GM19239 (cell line): ENCODE measurements at regions not wholly inside any gene's neighbourhood (a gene's known extent, or its start where the extent isn't known, plus 50 kb on each side); places are given as distances from the start of the nearest gene placed in this dataset.

ENCODE experiments used
- DNase-seq: peaks from one replicate; pipeline ENCODE4 v3.0.0; 2011; ENCODE audit warnings: low spot score; ENCODE audit not compliant: insufficient read length
- FAIRE-seq: peaks from 2 replicates; lab custom pipeline; 2011; peaks lifted over from hg19 to GRCh38; lab: Jason Lieb, UNC

DNA sequence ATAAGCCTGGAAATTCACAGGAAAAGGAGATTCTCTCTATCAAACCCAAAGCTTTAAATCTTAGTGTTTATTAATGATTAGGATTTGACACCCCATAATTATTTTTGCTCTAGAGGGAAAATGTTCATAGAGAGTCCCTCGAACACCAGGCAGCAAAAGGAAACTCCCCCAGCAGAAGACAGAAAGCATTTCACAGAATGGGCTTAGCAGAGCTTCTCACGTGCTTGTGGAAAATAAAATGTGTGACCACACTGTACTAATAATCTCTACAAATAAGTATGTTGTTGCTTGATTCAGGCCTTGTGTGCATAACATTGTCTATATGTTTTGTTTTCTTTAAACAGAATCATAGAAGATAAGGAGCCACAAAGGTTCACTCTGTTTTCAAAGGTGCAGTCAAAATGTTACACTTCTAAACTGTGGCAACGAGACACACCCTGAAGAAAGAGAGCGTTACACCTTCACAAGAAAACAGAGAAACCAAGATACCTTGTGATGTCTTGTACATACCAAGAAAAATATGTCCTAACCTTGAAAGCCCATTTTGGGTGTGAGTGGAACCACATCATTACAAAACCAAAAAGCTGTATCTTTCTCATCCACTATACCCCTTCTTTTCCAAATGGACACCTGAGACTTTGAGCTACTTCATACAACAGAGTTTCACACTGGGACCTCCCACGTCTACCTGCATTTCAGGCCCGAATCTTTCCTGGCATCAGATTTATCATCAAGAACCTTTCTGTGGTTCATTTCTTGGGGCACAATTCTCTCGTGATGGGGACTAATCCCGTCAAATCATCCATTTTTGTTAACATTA is 282.5 kb downstream of the ETS1 start:
- FAIRE-seq (peak; percentile 67), DNase-seq (no peak)

DNA sequence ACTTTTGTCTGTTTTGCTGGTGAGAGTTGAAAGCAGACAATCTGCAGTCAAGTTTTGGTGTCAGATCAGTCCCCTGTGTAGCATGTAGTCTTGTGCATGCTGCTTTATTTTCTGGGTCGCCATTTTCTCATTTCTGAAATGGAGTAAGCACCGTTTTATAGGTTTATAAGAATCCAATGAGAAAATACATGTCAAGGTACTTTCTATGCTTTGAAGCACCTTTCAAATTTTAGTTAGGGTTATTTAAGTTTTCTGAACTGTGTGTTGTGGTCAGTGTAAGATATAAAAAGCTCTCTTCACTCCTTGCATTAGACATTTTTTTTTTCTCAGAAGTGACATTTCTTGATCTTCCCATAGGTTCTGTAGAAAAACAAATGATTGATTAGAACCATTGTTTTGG is 283.2 kb downstream of the ETS1 start:
- peak; percentile 60 for FAIRE-seq
- no peak for DNase-seq

DNA sequence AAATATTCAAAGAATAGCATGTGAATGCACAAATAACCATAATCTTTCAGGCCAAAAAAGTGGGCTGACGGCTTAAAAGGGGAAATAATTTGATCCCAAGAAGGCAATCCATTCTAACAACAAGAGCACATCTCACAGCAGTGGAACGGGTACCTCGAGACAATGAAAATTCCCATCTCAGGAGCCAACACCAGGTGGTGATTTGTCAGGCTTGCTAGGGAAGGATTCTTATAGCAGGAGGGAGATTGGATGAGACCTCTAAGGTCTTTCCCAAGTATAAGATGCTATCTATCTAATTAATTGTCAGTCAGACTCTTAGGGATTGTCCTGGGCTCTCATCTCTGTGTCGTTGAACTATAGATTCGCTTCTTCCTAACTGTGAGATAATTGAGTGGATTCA is 284.0 kb downstream of the ETS1 start:
- peak; percentile 69 for FAIRE-seq
- no peak for DNase-seq

DNA sequence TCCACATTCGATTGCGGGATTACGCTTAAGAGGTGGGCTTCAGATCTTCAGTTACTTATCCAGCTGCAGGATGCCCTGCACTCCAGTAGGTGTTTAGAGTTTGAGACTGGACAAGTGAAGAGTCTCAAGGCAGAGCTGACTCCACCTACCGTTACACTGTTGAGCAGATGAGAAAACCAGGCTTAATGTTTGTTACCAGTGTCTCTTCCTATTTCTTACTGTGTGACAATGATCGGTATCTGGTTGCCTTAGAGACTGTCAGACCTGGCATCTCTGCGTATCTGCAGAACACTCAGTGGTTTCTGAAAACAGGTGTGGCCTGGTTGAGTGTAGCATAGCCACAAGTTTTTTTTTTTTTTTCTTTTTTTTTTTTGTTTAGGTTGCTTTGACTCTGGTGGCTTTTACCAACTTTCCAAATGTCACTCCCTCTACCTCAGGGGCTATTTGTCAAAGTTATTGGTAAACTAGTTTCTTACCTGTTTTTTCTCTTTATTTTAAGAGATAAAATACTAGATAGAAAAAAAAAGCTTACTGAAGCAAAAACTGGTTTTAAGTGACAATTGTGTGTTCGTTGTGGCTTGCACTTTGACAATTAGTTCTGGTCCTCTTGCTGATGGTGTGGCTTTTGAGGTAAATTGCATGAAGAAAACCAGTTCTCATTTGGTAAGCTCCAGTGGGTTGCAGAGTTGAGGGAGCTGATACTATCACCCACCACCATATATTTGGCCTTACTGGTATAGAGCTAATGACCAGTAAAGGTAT is 284.8 kb downstream of the ETS1 start:
- no peak for DNase-seq
- FAIRE-seq = peak; percentile 89

DNA sequence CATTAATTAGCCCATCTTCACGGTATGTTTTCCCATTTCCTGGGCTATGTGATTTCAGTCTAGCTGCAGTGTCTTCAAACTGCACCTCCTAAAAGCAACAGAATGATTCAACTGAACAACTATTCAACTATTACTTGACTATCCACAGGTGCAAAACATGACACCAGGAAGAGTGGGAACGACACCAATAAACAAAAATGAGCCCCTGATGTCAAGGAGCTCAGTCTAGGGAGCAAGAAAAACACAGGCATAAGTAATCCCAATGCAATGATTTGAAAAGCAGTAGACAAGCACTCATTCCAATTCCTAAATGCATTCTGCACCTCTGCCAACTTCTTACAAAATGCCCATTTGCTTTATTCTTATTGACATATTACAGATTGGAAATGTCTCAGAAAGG is 285.6 kb downstream of the ETS1 start:
- peak; percentile 26 for FAIRE-seq

DNA sequence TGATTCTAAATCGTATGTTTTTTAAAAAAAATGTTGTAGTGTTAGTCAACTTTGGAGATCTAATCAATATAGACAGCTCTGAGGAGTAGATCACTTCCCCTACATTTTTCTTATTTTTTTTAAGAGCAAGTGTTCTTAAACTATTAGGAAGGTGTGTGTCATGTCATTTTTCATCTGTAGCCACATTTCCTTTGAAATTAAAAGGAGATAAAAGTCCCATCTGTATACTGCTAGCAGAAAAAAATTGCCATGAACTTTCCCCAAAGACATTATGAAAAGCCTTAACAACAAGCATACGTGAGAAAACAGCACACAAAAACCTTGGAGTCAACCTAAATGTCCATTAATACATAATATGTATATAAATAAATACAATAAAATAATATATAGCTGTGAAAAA is 286.6 kb downstream of the ETS1 start:
- FAIRE-seq (no peak), DNase-seq (no peak)

More for the DNA sequence above, 285.6 kb downstream of the ETS1 start:
- no peak for DNase-seq

DNA sequence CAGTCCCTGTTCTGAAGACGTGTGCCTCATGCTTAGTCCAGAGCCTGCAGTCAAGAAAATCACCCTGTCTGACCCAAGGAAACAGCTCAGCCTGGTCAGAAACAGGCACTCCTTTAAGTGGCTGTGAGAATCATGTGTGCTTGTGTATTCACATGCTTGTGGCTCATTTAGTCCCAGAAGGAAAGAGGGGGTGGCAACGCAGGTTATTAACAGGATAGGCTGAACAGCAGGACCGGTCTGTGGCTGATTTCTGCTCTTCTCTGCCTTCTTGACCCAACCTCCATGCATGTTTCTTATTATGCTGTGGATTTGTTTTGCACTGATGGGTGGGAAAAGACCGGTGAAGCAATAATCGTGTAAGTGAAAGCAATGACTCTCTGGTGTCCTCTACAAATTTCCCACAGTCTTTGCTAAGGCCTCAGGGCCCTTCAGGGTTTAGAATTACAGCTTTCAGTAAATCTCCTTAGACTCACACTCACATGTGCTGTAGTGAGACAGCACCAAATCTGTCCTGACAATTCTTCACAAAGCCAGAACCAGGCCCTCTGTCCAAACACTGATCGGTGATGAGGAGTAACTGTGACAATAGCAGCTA is 288.1 kb downstream of the ETS1 start:
- FAIRE-seq (peak; percentile 93), DNase-seq (no peak)

DNA sequence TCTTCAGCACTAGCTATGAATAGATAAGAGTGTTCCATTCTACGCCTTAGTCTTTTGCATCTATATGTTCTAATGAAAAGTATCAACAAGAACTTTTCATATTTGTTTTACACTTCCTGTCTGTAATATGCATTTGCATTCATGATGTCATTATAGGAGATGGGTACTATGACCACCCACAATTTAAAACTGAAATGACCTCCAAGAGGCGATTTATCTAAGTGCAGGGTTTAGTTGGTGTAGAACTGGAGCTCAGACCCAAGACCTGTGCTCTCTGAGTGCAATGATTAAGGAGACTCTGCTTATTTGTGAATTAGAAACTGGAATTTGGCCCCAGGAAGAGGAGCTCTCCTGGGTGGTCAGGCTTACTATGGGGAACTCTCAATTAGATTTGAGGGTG is 289.1 kb downstream of the ETS1 start:
- DNase-seq (no peak), FAIRE-seq (peak; percentile 74)

DNA sequence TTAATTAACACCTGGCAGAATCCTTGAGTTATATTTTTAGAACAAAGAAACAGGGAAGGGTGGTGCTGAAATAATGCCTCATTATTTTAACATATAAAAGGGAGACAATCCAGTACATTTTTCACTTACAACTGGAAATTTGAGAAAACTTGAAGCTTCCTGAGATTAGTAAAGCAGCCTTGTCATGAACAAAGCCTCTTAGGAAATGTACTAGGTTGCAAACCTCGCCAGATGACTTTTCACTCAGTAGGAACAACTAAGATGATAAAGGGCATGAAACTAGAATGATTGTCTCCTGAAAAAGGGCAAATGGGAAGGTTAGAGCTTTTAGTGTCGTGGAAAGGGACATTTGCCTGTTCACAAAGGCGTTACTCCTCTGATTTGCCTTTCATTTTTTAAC is 289.6 kb downstream of the ETS1 start:
- no peak for FAIRE-seq
- DNase-seq = no peak

DNA sequence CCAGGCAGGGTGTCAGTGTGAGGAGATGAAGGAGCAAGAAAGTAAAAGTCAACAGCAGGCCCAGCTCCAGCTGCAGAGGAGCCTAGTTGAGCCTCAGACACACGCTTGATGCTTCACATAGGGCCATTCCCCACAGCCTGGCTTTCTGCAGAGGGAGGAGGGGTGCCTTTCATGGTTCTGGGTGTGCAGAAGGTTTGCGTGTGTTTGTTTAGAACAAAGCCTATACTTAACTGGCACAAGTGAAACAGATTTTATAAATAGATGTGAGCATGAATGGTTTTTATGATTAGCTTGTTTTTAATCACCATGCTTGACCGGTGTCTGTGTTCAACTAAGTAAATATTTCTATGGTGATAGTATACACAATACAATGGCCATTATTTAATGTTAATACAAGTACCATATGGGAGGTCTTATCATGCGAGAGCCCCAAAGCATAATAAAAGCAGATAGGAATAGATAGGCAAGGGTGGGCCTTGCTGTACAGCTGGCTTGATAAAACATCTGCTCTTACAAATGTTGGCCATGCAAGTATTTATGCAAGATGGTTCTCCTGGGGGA is 290.2 kb downstream of the ETS1 start:
- DNase-seq (no peak), FAIRE-seq (peak; percentile 70)

DNA sequence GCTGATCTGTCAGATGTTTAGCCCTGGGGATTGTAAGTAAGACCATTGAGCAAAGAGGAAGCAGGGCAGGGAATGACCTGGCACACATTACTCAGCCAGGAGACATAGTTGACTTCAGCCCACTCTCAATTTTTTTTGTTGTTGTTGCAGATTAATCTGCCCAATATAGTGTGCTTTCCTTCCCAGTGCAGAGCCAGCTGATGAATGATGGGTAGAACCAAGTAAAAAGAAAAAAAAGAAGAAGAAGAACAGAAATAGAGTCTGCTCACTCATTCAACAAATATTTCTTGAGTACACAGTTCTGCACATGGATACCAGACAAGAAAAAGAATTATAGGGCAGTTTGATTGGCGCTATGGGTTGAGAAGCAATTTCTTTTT is 292.7 kb downstream of the ETS1 start:
- no peak for DNase-seq
- no peak for FAIRE-seq

DNA sequence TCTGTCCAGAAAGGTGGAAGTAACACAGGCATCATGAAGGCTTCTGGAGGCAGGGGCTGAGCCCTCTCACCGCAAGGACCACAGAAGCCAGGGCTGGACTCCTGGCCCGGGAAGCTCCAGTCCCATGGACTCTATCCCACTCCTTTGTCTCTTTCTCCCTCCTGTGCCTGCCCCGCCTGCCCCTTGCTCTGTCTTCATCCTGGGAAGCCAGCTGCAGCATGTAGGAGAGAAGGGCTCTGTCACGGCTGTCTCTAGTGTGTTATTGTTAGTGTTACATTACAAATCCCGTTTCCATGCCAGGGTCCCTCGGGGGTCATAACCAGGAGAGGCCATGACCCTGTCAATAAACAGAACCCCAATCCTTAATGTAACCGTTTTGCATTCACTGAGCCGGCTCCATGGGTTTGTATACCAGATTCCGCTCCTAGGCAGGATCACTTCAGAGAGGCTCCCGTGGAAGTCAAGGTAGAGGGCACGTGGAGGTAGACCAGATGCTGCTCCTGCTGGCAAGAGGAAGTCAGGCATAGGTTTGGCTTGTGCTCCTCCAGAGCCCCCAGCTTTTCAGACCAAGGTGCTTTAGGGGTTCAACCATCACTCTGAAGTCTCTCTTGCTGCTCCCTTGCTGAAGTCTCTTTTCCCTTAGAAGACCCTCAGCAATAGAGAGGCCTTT is 293.2 kb downstream of the ETS1 start:
- no peak for DNase-seq
- FAIRE-seq = no peak

DNA sequence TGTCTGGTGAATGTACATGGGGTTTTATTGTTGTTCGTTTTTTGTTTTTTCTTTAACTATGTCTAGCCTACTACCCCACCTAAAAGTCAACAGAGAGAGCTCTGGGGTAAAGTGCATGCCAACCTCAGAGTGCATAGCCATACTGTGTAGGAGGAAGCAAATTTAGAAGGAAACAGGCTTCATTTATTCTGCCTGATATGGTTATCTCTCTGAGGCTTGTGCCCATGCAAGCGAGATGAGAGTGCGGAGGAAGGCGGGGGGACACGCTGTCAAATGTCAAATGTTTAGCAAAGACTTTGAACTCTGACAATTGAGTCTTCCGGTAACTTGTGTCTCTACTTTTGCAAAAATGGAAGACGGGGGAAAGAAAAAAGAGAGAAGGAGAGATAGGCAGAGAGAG is 295.5 kb downstream of the ETS1 start:
- no peak for DNase-seq
- FAIRE-seq = no peak

DNA sequence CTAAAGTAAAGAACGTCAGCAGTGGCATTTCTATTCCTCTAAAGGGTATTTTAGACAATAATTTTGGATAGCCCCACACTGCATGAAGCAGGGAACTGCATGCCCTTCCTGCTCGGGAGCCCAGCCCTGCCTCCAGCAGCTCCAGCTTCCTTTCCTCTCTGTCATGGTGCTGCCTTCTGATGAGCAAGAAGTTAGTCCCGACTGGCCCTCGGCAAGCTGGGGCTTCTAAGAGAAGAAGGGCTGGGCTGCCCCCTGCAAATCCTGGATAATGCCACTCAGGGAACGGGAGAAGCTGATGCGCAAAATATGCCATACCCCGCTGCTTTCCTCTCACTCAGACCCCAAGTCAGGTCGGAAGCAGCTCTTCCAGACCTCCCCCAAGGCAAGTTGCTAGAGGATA is 296.4 kb downstream of the ETS1 start:
- no peak for FAIRE-seq
- no peak for DNase-seq

DNA sequence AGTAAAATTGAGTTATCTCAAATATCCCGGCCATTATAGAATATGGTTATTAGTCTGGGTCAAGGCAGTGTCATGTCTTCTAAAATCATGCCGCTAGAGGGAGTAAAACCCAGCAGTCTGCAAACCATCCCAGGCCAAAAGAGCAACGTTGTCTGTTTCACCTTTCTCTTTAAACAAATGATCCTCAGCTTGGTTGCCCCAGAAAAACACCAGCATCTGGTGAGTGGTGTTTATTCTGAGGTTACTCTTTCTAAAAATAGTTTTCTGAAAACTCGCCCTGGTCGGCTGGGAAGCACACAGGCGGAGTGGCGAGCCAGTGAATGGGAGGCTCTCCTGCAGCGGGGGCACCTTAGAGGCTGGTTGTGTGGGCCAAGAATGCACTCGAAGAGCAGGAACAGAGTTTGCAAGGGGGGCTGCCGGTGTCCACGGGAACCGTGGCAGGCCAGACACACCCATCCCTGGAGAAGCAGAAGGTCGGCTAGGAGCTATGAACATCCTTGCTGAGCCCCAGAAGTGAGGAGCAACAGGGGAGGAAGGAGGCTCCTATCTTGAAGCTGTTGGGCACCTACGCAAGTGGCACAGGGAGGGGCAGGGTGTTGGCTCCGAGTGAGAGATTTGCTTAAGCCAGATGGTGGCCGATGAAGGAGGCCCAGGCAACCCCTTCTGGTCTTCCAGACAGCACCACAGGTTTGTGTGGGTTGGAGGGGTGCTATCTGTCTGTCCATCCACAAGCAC is 297.1 kb downstream of the ETS1 start:
- peak; percentile 100 for FAIRE-seq

DNA sequence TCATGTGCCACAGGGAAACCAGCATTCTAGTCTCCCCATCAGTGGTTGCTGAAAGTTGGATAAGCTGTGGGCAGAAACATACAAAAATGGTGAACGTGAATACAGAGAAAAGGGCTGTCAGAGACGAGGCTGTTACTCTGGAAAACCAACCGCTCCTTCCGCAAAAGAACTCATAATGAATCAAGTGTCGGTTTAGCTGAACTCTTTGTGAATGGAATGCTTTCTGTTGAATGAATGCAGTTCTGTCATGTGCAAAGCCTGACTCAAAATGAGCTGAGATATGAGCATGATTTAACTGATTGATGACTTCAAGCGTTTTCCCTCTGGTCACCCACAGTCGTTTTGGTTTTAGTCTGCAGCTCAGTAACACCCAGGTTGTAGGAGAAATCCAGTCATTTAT is 298.3 kb downstream of the ETS1 start:
- FAIRE-seq = peak; percentile 40
- no peak for DNase-seq

More for the DNA sequence above, 297.1 kb downstream of the ETS1 start:
- DNase-seq = peak; percentile 46

DNA sequence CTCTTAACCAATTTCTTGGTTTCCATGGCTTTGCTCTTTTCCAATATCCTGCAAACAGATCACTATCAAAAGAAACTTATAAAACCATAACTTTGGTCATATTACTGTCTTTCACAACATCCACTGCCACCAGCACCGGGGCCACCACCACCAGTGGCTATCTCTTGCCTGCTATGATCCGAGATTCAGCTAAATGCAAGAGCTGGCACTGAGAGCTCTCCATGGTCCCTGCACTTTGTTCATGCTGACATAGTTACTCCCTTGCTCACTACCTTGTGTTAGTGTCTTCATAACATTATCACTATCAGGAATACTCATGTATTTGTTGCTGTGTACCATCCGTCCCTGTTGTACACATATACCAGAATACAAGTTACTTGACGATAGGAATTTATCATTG is 299.0 kb downstream of the ETS1 start:
- FAIRE-seq (peak; percentile 56), DNase-seq (no peak)

DNA sequence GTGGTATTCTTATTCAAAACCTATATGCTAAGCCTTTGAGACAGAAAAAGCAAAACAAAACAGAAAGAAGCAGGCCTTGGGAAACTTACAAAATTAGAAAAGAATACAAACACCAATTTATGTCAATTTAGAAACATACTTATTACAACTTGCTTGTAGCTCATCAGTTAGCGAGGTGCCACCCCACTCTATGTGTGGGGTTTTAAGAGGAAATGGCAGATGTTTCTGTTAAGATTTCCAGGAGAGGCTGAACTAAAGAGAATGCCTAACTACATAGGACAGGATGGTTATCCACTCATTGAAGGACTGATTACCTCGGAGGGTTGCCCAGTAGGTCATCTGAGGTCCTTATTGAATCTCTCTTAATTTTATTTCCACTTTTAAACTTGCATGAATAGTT is 302.0 kb downstream of the ETS1 start:
- no peak for FAIRE-seq

DNA sequence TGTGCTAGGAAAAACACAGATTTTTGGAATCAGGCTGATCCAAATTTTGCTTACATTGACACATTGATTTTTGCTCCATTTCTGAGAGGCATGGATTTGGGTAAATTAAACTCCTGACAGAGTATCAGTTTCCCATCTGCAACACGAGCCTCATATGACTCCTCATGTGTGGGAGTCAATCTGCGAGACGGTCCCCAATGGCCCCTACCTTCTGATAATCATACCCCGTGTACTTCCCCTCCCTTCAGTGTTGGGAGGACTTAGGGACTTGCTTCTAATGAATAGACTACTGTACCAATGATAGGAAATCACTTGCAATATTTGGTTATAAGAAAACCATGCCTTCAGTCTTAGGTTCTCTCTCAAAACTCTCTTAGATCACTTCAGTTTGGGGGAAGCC is 302.7 kb downstream of the ETS1 start:
- no peak for DNase-seq
- FAIRE-seq = no peak

More for the DNA sequence above, 302.0 kb downstream of the ETS1 start:
- no peak for DNase-seq

DNA sequence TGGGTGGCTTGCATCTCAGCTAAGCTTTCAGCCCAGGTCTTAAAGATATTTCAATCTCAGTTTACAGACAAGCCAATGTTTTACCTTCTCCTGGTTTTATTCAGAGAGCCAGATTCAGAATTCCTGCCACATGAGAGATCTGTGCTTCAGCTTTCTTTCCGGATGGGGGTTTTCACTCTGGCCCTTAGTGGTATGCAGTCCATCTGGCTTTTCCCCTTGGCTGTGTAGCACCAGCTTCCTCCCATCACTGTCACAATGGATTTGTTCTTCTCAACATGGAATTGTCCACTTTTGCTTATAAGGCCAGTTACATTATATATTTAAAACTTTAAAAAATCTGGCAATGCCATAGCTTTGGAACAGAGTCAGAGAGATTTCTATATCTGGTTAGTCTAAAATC is 303.9 kb downstream of the ETS1 start:
- FAIRE-seq = no peak
- no peak for DNase-seq
